B cell (primary cell): ENCODE measurements at regions not wholly inside any gene's neighbourhood (a gene's known extent, or its start where the extent isn't known, plus 50 kb on each side); places are given as distances from the start of the nearest gene placed in this dataset.

Experiments used
- ATAC-seq: fragments of 200-7000 bp; cut with Tn5 transposase; one replicate; pipeline ENCODE4 v1.10.0; 2021; ENCODE audit warnings: low read depth, mild to moderate bottlenecking, moderate number of reproducible peaks, moderate library complexity
- CTCF ChIA-PET: fragments of 350-600 bp; sonication (Branson Sonifier 250); formaldehyde crosslinking; loops from one replicate; lab custom pipeline; 2021; ENCODE audit warnings: antibody characterized with exemption, inconsistent platforms; lab: Charles Lee
- POLR2A ChIA-PET: fragments of 350-600 bp; sonication (Branson Sonifier 250); formaldehyde crosslinking; loops from one replicate; lab custom pipeline; 2021; ENCODE audit warnings: antibody characterized with exemption; lab: Charles Lee
- DNase-seq: peaks from one replicate; pipeline ENCODE4 v3.0.0; 2013
- H2AFZ ChIP-seq: 2 replicates; pipeline ENCODE4 v1.6.1; 2012; ENCODE audit warnings: mild to moderate bottlenecking, low read depth, low read length; ENCODE audit not compliant: insufficient read depth, poor library complexity, severe bottlenecking
- H3K27ac ChIP-seq, 2 donors: 1 replicate in 1 of 2; 2 replicates in 1 of 2; pipeline ENCODE4 v1.5.1; 2012 to 2013; ENCODE audit warnings: low read length in 2 of 2, mild to moderate bottlenecking in 2 of 2, moderate library complexity in 1 of 2
- H3K27me3 ChIP-seq, 4 experiments: fragments of 200-600 bp in 1 of 4; sonication (generic) in 1 of 4; replicated peaks in 1 of 4; 1 replicate in 2 of 4; 2 replicates in 2 of 4; pipeline versions ENCODE4 v1.6.1 to v1.7.0; 2013 to 2016; ENCODE audit warnings: low read length in 3 of 4, mild to moderate bottlenecking in 2 of 4, mixed read lengths in 1 of 4, moderate library complexity in 1 of 4; ENCODE audit not compliant: insufficient read depth in 4 of 4, control insufficient read depth in 3 of 4; ENCODE audit errors: control extremely low read depth in 1 of 4
- H3K36me3 ChIP-seq, 2 experiments: replicated peaks in 1 of 2; 1 replicate in 1 of 2; 2 replicates in 1 of 2; pipeline versions ENCODE4 v1.6.1 to v1.7.1; 2013; ENCODE audit warnings: low read length in 1 of 2; ENCODE audit not compliant: insufficient read depth in 2 of 2, control insufficient read depth in 1 of 2; ENCODE audit errors: control extremely low read depth in 1 of 2, extremely low read depth in 1 of 2
- H3K4me1 ChIP-seq, 2 donors: fragments of 200-600 bp in 1 of 2; sonication (generic) in 1 of 2; 1 replicate in 1 of 2; 2 replicates in 1 of 2; pipeline versions ENCODE4 v1.5.1 to v1.6.1; 2013 to 2017; ENCODE audit warnings: low read length in 2 of 2; ENCODE audit not compliant: control insufficient read depth in 2 of 2, insufficient read depth in 2 of 2
- H3K4me2 ChIP-seq: replicated peaks from 2 replicates; pipeline ENCODE3; 2012; ENCODE audit warnings: mild to moderate bottlenecking, low read depth, low read length; ENCODE audit not compliant: poor library complexity, severe bottlenecking
- H3K4me3 ChIP-seq, 5 experiments: fragments of 200-600 bp in 1 of 5; sonication (generic) in 1 of 5; 1 replicate in 3 of 5; 2 replicates in 2 of 5; pipeline versions ENCODE4 v1.5.1 to v1.7.0; 2011 to 2016; ENCODE audit warnings: low read length in 4 of 5, mild to moderate bottlenecking in 4 of 5, low read depth in 2 of 5, control low read depth in 1 of 5, moderate library complexity in 1 of 5; ENCODE audit not compliant: insufficient read depth in 1 of 5; ENCODE audit errors: control extremely low read depth in 1 of 5, extremely low read depth in 1 of 5
- H3K79me2 ChIP-seq: fragments of 200-600 bp; sonication (generic); one replicate; pipeline ENCODE4 v1.6.0; 2016; ENCODE audit warnings: low read length; ENCODE audit not compliant: control insufficient read depth, insufficient read depth
- H3K9ac ChIP-seq: fragments of 200-600 bp; sonication (generic); 2 replicates; pipeline ENCODE4 v1.6.1; 2017; ENCODE audit warnings: mild to moderate bottlenecking, low read length, moderate library complexity
- H3K9me3 ChIP-seq, 3 donors: one replicate each; pipeline versions ENCODE4 v1.6.1 to v1.7.1; 2013; ENCODE audit warnings: low read length in 2 of 3; ENCODE audit not compliant: control insufficient read depth in 2 of 3, insufficient read depth in 1 of 3; ENCODE audit errors: control extremely low read depth in 1 of 3
- H4K20me1 ChIP-seq: 2 replicates; pipeline ENCODE4 v1.6.0; 2012; ENCODE audit warnings: mild to moderate bottlenecking, low read length; ENCODE audit not compliant: insufficient read depth, control insufficient read depth, poor library complexity, severe bottlenecking
- H3K27ac Mint-ChIP-seq: one replicate; pipeline ENCODE4 v1.8.0; 2021; ENCODE audit warnings: mixed read lengths
- H3K27me3 Mint-ChIP-seq: one replicate; pipeline ENCODE4 v1.8.0; 2021; ENCODE audit warnings: mixed read lengths
- H3K4me1 Mint-ChIP-seq: one replicate; pipeline ENCODE4 v1.8.0; 2021; ENCODE audit warnings: mixed read lengths
- H3K4me3 Mint-ChIP-seq: one replicate; pipeline ENCODE4 v1.8.0; 2021; ENCODE audit warnings: mixed read lengths
- H3K9me3 Mint-ChIP-seq: one replicate; pipeline ENCODE4 v1.8.0; 2022; ENCODE audit warnings: mixed read lengths; ENCODE audit not compliant: insufficient read depth
- EZH2 ChIP-seq: IDR thresholded peaks from 2 replicates; pipeline ENCODE4 v1.6.1; 2012; ENCODE audit warnings: borderline replicate concordance, low read depth, mild to moderate bottlenecking, moderate library complexity, low read length; ENCODE audit not compliant: insufficient read depth, poor library complexity, severe bottlenecking
- WGBS: methylation state at CpG from one replicate; pipeline ENCODE4 v1.1.5; 2013; ENCODE audit warnings: missing lambda C conversion rate; ENCODE audit not compliant: insufficient coverage; 5-methylcytosine and 5-hydroxymethylcytosine counted together
- intact Hi-C: fragments of 100-400 bp; cut with micrococcal nuclease; formaldehyde crosslinking; loops from one replicate; pipeline ENCODE4 v1.10.0; 2022
- TF ChIP-seq, protein P1 (sequence below): fragments of 200-600 bp; IDR thresholded peaks from one replicate; pipeline ENCODE4 v1.8.0; 2022; ENCODE audit warnings: antibody characterized with exemption, mild to moderate bottlenecking

DNA sequence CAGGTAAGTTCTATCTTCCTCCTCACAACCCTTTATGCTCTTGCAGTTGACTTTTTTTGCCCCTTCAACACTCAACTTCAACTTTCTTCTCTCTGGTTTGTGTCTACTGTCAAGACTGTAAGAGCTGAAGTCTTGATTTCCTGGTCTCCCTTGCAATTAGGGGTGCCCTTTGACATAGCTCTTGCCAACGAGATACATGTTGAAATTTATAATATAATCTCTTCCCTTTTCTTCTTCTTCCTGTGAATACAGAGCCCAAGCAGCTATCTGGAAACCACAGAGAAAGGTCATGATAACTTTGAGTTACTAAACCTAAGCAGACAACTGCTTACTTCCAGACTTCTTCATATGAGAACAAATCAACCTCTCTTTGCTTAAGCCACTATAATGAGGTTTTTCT is 163.5 kb downstream of the MC4R start:
- Mint-ChIP-seq H3K9me3 (no peaks in the 10 kb centered on the region), H3K4me1 (no peaks in the 10 kb centered on the region), H3K27me3 (no peaks in the 10 kb centered on the region), H3K27ac (no peak overlapping the region), H3K4me3 (no peak overlapping the region)
- no peaks in the 10 kb centered on the region for H3K36me3 ChIP-seq
- WGBS: no CpG with 5 or more reads among the region's 1 CpG
- ChIA-PET CTCF (no interaction called here), POLR2A (no interaction called here)
- H3K27ac ChIP-seq: no peak overlapping the region
- H3K4me3 ChIP-seq: no peak overlapping the region
- H3K4me1 ChIP-seq: no peaks in the 10 kb centered on the region
- H4K20me1 ChIP-seq: no peaks in the 10 kb centered on the region
- no peaks in the 10 kb centered on the region for H3K9me3 ChIP-seq
- TF ChIP-seq EZH2: no peak
- TF ChIP-seq, protein P1, sequence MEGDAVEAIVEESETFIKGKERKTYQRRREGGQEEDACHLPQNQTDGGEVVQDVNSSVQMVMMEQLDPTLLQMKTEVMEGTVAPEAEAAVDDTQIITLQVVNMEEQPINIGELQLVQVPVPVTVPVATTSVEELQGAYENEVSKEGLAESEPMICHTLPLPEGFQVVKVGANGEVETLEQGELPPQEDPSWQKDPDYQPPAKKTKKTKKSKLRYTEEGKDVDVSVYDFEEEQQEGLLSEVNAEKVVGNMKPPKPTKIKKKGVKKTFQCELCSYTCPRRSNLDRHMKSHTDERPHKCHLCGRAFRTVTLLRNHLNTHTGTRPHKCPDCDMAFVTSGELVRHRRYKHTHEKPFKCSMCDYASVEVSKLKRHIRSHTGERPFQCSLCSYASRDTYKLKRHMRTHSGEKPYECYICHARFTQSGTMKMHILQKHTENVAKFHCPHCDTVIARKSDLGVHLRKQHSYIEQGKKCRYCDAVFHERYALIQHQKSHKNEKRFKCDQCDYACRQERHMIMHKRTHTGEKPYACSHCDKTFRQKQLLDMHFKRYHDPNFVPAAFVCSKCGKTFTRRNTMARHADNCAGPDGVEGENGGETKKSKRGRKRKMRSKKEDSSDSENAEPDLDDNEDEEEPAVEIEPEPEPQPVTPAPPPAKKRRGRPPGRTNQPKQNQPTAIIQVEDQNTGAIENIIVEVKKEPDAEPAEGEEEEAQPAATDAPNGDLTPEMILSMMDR: no peak
- no peaks in the 10 kb centered on the region for H3K27me3 ChIP-seq
- no peak overlapping the region for H3K9ac ChIP-seq
- no peak overlapping the region for H3K4me2 ChIP-seq
- intact Hi-C loops: no loop called here
- H3K79me2 ChIP-seq: no peaks in the 10 kb centered on the region
- H2AFZ ChIP-seq: no peak overlapping the region
- DNase-seq (no peak), ATAC-seq (no peak)

DNA sequence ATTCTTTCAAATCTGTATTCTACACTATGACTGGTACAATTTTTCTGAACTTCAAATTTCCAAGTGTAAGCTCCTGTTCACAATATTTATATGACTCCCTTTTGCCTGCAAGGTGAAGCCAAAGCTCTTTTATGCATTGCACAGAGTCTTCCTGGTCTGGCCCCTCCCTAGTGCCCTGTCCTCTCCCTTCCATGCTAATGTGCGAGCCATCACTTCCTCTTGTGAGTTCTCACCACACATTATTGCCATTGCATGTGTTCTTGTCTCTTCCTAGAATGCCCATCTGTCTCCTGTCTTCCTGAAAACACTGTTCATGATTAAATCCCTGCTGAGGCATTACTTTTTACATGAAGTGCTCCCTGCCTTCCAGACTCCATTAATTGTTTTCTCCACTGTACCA is 169.9 kb downstream of the MC4R start:
- Histone ChIP-seq H3K4me3 (no peak overlapping the region), H3K27me3 (no peaks in the 10 kb centered on the region), H3K9ac (no peak overlapping the region), H4K20me1 (no peaks in the 10 kb centered on the region), H3K4me1 (no peaks in the 10 kb centered on the region), H2AFZ (no peak overlapping the region), H3K4me2 (no peak overlapping the region), H3K9me3 (no peaks in the 10 kb centered on the region), H3K36me3 (no peaks in the 10 kb centered on the region), H3K27ac (no peak overlapping the region), H3K79me2 (no peaks in the 10 kb centered on the region)
- Mint-ChIP-seq H3K4me3 (no peak overlapping the region), H3K4me1 (no peaks in the 10 kb centered on the region), H3K27ac (no peak overlapping the region), H3K9me3 (no peaks in the 10 kb centered on the region), H3K27me3 (peaks cover 3% of the 10 kb centered on the region)
- ChIA-PET POLR2A (no interaction called here), CTCF (no interaction called here)
- DNase-seq (no peak), ATAC-seq (no peak)
- intact Hi-C loops: no loop called here
- no peak for TF ChIP-seq EZH2
- TF ChIP-seq, protein P1: no peak
- WGBS: 22% methylated on average over 1 of the region's 1 CpG
